Testis (tissue), 2 donors: ENCODE measurements at regions not wholly inside any gene's neighbourhood (a gene's known extent, or its start where the extent isn't known, plus 50 kb on each side); places are given as distances from the start of the nearest gene placed in this dataset.

Source experiments
- DNase-seq: peaks from one replicate; pipeline ENCODE4 v3.0.0-alpha.2; 2019
- H3K27ac ChIP-seq, 2 donors: fragments of 200-600 bp; sonication (generic); one replicate each; pipeline ENCODE4 v1.5.1; 2019
- H3K27me3 ChIP-seq: fragments of 200-600 bp; sonication (generic); one replicate; pipeline ENCODE4 v1.5.1; 2019
- H3K36me3 ChIP-seq: fragments of 200-600 bp; sonication (generic); one replicate; pipeline ENCODE4 v1.5.1; 2017; ENCODE audit warnings: low read depth; ENCODE audit errors: missing control alignments
- H3K4me1 ChIP-seq: fragments of 200-600 bp; sonication (generic); one replicate; pipeline ENCODE4 v1.5.1; 2019
- H3K4me3 ChIP-seq, 2 donors: fragments of 200-600 bp; sonication (generic); one replicate each; pipeline ENCODE4 v1.5.1; 2017 to 2019
- H3K9me3 ChIP-seq: fragments of 200-600 bp; sonication (generic); one replicate; pipeline ENCODE4 v1.5.1; 2017
- CTCF ChIP-seq, 3 experiments: fragments of 450-650 bp in 2 of 3; fragments of 200-600 bp in 1 of 3; sonication (generic) in 1 of 3; IDR thresholded peaks; one replicate each; pipeline ENCODE4 v1.5.1; 2016 to 2019; ENCODE audit warnings: antibody characterized with exemption in 3 of 3, mild to moderate bottlenecking in 2 of 3, moderate library complexity in 1 of 3
- POLR2A ChIP-seq: fragments of 450-650 bp; IDR thresholded peaks from one replicate; pipeline ENCODE4 v1.6.1; 2017; ENCODE audit warnings: antibody characterized with exemption, mild to moderate bottlenecking, moderate library complexity
- WGBS, 2 donors: methylation state at CpG; one replicate each; pipeline ENCODE4 v1.1.5; 2018; 5-methylcytosine and 5-hydroxymethylcytosine counted together
- intact Hi-C: fragments of 100-400 bp; cut with DNase I; formaldehyde crosslinking; loops from one replicate; pipeline ENCODE4 v1.15.1; 2023; ENCODE audit warnings: low total_unique reads

- intact Hi-C loops: no loop called here
- WGBS, 2 donors: 56% methylated on average over 2 of the region's 2 CpGs
- H3K27me3 ChIP-seq: no peaks in the 10 kb centered on the region
- H3K4me3 ChIP-seq: no peak overlapping the region
- H3K27ac ChIP-seq: no peak overlapping the region
- no peak for DNase-seq
- H3K36me3 ChIP-seq: no peaks in the 10 kb centered on the region
- H3K9me3 ChIP-seq: no peaks in the 10 kb centered on the region
- no peaks in the 10 kb centered on the region for H3K4me1 ChIP-seq
- TF ChIP-seq POLR2A: no peak
- TF ChIP-seq CTCF (IDR thresholded peaks at IDR 0.05): no peak
Observed at GRCh38 chr2:71992036-71992435, 155.6 kb downstream of the CYP26B1 start.

GRCh38 chr2:71991397-71991796 lies 156.3 kb downstream of the CYP26B1 start:
- no peaks in the 10 kb centered on the region for H3K27me3 ChIP-seq
- WGBS, 2 donors: 87 to 95% methylated on average over 4 of the region's 4 CpGs
- no peaks in the 10 kb centered on the region for H3K36me3 ChIP-seq
- no peak for DNase-seq
- TF ChIP-seq CTCF (IDR thresholded peaks at IDR 0.05) (no peak), POLR2A (no peak)
- no peak overlapping the region for H3K4me3 ChIP-seq
- intact Hi-C loops: no loop called here
- no peaks in the 10 kb centered on the region for H3K9me3 ChIP-seq
- H3K4me1 ChIP-seq: no peaks in the 10 kb centered on the region
- no peak overlapping the region for H3K27ac ChIP-seq

- Histone ChIP-seq H3K4me1 (no peaks in the 10 kb centered on the region), H3K36me3 (no peaks in the 10 kb centered on the region), H3K27ac (no peak overlapping the region), H3K9me3 (no peaks in the 10 kb centered on the region), H3K27me3 (no peaks in the 10 kb centered on the region), H3K4me3 (no peak overlapping the region)
- WGBS, 2 donors: 91 to 93% methylated on average over 3 of the region's 3 CpGs
- DNase-seq: no peak
- TF ChIP-seq POLR2A: no peak
- TF ChIP-seq CTCF (IDR thresholded peaks at IDR 0.05): no peak
- intact Hi-C loops: no loop called here
Observed at GRCh38 chr2:71990826-71991225, 156.8 kb downstream of the CYP26B1 start.

GRCh38 chr2:71990122-71990521 lies 157.5 kb downstream of the CYP26B1 start:
- WGBS, 2 donors: 81 to 93% methylated on average over 6 of the region's 6 CpGs
- Histone ChIP-seq H3K27me3 (no peaks in the 10 kb centered on the region), H3K4me1 (no peaks in the 10 kb centered on the region), H3K27ac (no peak overlapping the region), H3K4me3 (no peak overlapping the region), H3K9me3 (no peaks in the 10 kb centered on the region), H3K36me3 (no peaks in the 10 kb centered on the region)
- intact Hi-C loops: no loop called here
- TF ChIP-seq CTCF (IDR thresholded peaks at IDR 0.05): no peak
- no peak for TF ChIP-seq POLR2A
- no peak for DNase-seq

- DNase-seq: no peak
- 75 to 81% methylated on average over 5 of the region's 5 CpGs for WGBS, 2 donors
- Histone ChIP-seq H3K27me3 (no peaks in the 10 kb centered on the region), H3K9me3 (no peaks in the 10 kb centered on the region), H3K4me3 (no peak overlapping the region), H3K36me3 (no peaks in the 10 kb centered on the region), H3K27ac (no peak overlapping the region), H3K4me1 (no peaks in the 10 kb centered on the region)
- intact Hi-C loops: no loop called here
- TF ChIP-seq CTCF (IDR thresholded peaks at IDR 0.05) (no peak), POLR2A (no peak)
Observed at GRCh38 chr2:71989671-71990070, 158.0 kb downstream of the CYP26B1 start.
